A204.1 (cell line): ENCODE measurements at regions not wholly inside any gene's neighbourhood (a gene's known extent, or its start where the extent isn't known, plus 50 kb on each side); places are given as distances from the start of the nearest gene placed in this dataset.
"Not testable (repeated sequence)": the region's sequence is repeated elsewhere in the genome, so short reads cannot be mapped to it uniquely, and the experiment has no call there.

Source experiments
- FAIRE-seq: peaks from 2 replicates; lab custom pipeline; 2012; peaks lifted over from hg19 to GRCh38; lab: Jason Lieb, UNC

DNA sequence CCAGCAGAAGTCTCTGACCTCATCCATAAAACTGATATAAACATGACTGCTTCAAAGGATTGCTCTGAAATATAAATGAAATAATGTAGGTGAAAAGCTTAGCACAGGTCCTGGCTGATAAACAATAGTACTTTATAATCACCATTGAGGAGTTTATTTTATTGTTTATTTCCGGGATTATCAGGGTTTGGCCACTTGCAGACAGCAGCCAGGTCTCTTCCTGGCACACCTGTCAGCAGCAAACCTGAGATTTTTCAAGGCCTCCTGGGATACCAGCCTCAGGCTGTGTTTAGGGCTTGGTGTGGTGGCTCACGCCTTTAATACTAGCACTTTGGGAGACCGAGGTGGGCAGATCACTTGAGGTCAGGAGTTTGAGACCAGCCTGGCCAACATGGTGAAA lies 181.6 kb upstream of the IRF2BP2 start:
- FAIRE-seq: not testable (repeated sequence)

DNA sequence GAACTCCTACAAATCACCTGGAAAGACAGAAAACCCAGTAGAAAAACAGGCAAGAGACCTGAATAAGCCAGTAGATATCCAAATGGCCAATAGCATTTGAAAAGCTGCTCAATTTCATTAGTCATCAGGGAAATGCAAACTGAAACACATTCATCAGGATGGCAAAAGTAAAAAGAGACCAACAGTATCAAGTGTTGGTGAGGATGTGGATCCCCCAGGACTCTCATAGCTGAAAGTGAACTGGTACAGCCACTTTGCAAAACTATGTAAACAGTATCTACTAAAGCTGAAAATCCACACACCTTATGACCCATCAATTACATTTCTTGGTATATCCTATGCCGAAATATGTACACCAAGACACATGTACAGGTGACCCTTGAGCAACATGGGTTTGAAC lies 180.4 kb upstream of the IRF2BP2 start:
- not testable (repeated sequence) for FAIRE-seq

DNA sequence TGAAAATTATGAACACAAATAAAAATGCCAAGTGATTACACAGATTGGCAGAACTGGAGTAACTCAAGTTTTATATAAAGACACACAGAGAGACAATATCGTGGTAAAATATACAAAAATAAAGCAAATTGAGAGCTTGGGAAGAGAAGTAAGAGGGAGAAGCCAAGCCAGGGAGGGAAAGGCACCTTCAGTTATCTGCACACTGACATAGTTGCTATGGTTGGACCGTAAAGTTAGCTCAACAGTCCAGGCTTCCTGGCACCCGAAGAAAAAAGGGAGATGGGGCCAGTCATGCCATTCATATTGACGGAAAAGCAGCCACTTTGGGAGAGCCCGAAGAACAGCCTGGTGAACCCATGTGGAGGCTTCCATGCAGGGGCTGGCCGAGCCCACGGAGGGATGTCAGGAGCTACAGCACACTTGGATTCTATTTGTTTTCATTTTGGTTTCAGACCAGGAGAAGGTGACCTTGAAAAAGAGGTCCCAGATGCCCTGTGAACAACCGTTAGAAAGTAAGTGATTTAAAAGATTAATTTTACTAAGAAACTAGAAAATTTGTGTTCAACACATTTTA lies 177.1 kb upstream of the IRF2BP2 start:
- not testable (repeated sequence) for FAIRE-seq

DNA sequence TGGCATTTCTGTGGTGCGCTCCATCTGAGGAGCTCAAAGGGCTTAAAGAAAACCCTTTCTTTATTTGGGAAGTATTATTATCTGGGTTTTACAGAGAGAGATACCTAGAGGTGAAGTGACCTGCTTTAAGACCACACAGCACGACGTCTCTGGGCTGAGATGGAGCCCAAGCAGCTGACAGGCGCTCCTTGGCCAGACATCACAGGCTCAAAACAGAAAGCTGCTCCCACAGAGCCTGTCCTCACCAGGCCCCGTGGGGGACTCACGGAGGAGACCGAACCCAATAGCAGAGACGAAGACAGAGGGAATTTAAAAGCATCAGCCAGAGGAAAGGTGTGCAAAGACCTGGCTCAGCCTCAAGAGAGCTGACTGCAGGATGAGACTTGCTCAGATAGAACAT lies 175.9 kb upstream of the IRF2BP2 start:
- not testable (repeated sequence) for FAIRE-seq

GRCh38 chr1:234785471-234785919 lies 175.5 kb upstream of the IRF2BP2 start:
- FAIRE-seq: not testable (repeated sequence)

- FAIRE-seq: not testable (repeated sequence)
Observed at GRCh38 chr1:234784108-234784507, 174.1 kb upstream of the IRF2BP2 start.

- no peak for FAIRE-seq
Observed at GRCh38 chr1:234782791-234783190, 172.8 kb upstream of the IRF2BP2 start.

DNA sequence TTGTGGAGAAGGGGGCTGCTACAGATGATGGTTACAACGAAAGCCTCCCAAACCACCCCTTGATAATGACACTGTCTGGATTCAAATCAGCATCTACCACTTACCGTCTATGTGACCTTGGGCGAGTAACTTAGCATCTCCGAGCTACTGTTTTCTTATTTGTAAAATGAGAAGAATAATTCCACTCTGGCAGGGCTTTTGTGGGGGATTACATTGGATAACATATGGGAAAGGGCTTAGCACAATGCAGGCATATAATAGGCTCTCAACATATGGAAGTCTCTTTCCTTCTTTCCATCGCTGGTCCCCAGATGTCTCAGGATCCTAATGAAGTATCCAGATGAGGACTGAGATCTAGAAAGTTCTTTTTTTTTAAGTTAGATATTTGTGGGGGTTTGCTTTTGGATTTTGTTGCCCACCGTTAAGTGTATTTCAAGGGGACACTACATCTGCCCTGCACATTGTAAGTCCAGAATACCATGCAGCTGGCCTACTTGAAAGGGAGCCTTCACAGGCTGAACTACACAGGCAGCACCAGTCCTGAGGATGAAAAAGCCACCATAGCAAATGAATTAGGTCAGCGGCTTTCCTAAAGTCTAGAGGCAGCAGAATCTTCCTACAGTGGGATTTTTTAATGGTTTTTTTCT lies 172.2 kb upstream of the IRF2BP2 start:
- FAIRE-seq: no peak

- no peak for FAIRE-seq
Observed at GRCh38 chr1:234781241-234782065, 171.5 kb upstream of the IRF2BP2 start.

- FAIRE-seq: no peak
Observed at GRCh38 chr1:234780531-234781162, 170.7 kb upstream of the IRF2BP2 start.

- no peak for FAIRE-seq
Observed at GRCh38 chr1:234780112-234780511, 170.1 kb upstream of the IRF2BP2 start.

- not testable (repeated sequence) for FAIRE-seq
Observed at GRCh38 chr1:234779600-234779999, 169.6 kb upstream of the IRF2BP2 start.

DNA sequence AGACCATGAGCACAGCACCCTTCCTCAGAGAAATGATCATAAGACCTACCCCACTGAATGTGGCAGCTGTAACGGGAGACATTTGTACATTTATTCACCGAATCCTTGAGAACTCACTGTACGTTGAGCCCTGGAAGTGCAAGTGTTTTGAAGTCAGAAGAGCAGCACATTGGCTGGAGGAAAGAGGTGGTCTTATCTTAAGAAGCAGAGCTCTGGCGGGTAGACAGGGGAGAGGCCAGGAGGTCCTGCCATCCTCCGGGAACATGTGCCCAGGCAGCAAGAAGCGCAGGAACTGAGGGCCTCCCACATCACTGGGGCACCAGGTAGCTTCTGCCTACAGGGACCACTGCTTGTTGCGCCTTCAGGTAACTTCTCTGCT lies 169.2 kb upstream of the IRF2BP2 start:
- no peak for FAIRE-seq

GRCh38 chr1:234778221-234779159 lies 168.5 kb upstream of the IRF2BP2 start:
- no peak for FAIRE-seq

- no peak for FAIRE-seq
Observed at GRCh38 chr1:234777856-234778220, 167.9 kb upstream of the IRF2BP2 start.

DNA sequence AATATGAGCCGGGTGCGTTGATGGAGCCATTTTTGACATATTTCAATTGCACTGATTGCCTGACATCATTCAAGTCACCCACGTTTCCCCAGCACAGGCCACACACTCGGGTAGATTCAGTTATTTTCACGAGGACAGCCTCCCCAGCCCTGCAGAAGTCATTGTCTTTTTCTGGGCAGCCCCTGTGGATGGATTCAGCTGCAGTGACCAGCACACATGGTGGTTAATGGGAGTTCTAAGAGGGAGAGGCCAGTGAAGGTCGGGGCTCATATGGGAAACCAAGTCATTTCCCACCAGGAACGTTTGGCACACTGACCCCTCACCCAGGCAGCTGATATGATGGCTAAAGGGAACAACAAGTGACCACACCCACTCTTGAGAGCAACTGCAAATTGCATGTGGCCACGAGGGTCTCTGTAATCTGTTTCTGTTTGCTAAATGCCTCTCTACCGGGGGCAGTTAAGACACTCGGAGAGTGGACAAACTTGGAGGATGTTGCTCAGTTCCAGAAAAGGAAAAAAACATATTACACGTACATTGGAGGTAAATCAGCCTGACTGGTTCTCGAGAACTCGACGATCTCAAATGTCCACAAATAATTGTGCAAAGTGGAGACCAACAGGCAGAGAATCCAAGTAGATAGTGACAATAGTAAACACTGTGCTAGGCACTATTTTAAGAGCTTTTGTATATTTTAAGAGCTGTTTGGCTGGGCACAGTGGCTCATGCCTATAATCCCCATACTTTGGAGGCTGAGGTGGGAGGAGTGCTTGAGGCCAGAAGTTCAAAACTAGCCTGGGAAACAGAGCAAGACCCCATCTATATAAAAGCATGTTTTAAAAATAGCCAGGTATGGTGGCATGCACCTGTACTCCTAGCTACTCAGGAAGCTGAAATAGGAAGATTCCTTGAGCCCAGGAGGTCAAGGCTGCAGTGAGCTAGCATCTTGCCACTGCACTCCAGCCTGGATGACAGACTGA lies 167.2 kb upstream of the IRF2BP2 start:
- no peak for FAIRE-seq

DNA sequence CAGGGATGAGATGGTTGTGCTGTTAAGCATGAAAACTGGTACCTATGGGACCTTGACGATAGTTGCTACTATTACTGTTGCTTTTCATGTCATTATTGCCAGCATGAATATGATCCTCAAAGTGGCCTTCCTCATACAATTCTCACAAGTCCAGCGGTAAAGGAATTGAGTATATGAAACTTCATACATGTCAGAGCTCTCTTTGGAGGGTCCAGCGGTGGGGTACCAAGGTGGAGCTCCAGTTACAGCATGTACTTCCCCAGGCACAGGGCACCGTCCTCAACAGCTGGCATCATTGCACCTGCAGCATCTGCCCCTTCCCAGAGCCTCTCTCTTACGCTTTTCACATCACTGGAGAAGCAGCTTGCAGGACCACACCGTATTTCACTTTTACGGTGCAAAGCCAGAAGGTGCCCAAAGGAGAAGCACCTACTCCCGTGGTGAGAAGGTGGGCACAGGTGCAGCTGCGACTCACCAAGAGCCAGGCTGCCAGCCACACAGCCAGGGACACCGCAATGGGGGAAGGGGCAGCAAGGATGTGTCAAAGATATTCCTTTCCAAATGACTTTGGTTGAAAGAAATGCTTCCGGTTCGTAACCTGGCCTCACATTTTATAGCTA lies 166.4 kb upstream of the IRF2BP2 start:
- FAIRE-seq: no peak

- FAIRE-seq: no peak
Observed at GRCh38 chr1:234775477-234776246, 165.7 kb upstream of the IRF2BP2 start.

DNA sequence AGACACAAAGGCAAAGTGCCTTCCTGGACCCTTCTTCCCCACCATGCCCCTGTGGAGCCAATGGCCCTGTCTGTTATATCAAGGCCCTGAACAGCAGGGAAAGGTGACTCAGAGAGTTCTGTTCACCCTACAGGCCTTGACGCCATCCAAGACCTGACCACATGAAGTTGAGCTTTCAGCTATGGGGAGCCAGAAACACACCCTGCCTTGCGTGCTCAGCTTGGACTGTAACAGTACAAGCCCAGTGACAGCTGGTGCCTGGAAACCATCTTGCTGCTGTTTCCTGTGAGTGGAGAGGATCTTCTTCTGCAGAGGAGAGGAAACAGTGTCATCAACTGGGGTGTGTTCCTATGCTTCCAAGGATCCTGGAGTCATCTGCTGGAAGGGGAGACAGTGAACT lies 165.0 kb upstream of the IRF2BP2 start:
- no peak for FAIRE-seq
